ENCODE measurements at regions not wholly inside any gene's neighbourhood (a gene's known extent, or its start where the extent isn't known, plus 50 kb on each side); places are given as distances from the start of the nearest gene placed in this dataset.

DNA sequence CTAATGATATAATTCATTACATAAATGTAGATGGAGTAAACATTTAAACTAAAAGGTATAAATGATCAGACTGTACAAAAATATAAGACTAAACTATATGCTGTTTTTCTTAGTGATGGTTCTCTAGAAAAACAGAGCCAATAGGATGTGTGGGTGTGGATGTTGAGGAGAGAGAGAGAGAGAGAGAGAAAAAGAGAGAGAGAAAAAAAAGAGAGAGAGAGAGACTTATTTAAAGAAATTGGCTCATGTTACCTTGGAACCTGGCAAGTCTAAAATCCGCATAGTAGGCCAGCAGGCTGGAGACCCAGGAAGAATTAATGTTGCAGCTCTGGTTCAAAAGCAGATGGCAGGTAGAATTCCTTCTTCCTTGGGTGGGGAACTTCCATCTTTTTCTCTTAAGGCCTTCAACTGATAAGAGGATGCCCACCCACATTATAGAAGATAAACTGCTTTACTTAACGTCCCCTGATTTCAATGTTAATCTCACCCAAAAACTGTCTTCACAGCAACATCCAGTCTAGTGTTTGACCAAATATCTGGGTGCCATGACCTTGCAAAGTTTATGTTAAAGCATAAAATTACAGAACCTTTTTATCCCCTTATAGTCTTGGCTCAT lies 74.3 kb upstream of the KCNJ15 start:
- ChIA-PET POLR2A (no interaction called here), CTCF (no interaction called here)
- no peaks in the 10 kb centered on the region for H3K36me3 ChIP-seq (ENCODE audit: control insufficient read depth in 2 of 2, insufficient read depth in 1 of 2, low read length in 2 of 2)
- TF ChIP-seq ZNF239 (tag by site-specific recombination; IDR thresholded peaks at IDR 0.05) (no peak), ZNF114 (tag by site-specific recombination; IDR thresholded peaks at IDR 0.05) (no peak), ZNF10 (tag by site-specific recombination; IDR thresholded peaks at IDR 0.05) (peak; percentile 78), ZFP37 (tag by site-specific recombination; IDR thresholded peaks at IDR 0.05) (no peak), HOXD13 (CRISPR knock-in tag; IDR thresholded peaks at IDR 0.05; ENCODE audit: borderline replicate concordance) (no peak), ZNF707 (tag by site-specific recombination; IDR thresholded peaks at IDR 0.05) (no peak), TCF7L2 (IDR thresholded peaks at IDR 0.05; ENCODE audit: borderline replicate concordance, low read depth, low read length) (no peak), ZNF843 (tag by site-specific recombination; IDR thresholded peaks at IDR 0.05) (no peak), ZSCAN16 (tag by site-specific recombination; IDR thresholded peaks at IDR 0.05) (no peak), ZBTB20 (tag by site-specific recombination; IDR thresholded peaks at IDR 0.05) (no peak), ZNF354C (tag by site-specific recombination; IDR thresholded peaks at IDR 0.05; ENCODE audit: borderline replicate concordance, low read depth) (no peak), ZNF596 (tag by site-specific recombination; IDR thresholded peaks at IDR 0.05) (peak; percentile 90)
- TF ChIP-seq, protein P1, sequence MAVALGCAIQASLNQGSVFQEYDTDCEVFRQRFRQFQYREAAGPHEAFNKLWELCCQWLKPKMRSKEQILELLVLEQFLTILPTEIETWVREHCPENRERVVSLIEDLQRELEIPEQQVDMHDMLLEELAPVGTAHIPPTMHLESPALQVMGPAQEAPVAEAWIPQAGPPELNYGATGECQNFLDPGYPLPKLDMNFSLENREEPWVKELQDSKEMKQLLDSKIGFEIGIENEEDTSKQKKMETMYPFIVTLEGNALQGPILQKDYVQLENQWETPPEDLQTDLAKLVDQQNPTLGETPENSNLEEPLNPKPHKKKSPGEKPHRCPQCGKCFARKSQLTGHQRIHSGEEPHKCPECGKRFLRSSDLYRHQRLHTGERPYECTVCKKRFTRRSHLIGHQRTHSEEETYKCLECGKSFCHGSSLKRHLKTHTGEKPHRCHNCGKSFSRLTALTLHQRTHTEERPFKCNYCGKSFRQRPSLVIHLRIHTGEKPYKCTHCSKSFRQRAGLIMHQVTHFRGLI (tag by site-specific recombination; IDR thresholded peaks at IDR 0.05) = no peak
- no peak overlapping the region for H3K4me3 ChIP-seq (ENCODE audit: low read depth, low read length)
- peaks cover 3% of the 10 kb centered on the region for H3K9me3 ChIP-seq (ENCODE audit: control insufficient read depth, insufficient read depth, low read depth, low read length)
- no peaks in the 10 kb centered on the region for H3K4me1 ChIP-seq (ENCODE audit: control insufficient read depth, insufficient read depth, low read length)
- no peak overlapping the region for H3K27ac ChIP-seq (ENCODE audit: extremely low read depth, low read depth, low read length)

DNA sequence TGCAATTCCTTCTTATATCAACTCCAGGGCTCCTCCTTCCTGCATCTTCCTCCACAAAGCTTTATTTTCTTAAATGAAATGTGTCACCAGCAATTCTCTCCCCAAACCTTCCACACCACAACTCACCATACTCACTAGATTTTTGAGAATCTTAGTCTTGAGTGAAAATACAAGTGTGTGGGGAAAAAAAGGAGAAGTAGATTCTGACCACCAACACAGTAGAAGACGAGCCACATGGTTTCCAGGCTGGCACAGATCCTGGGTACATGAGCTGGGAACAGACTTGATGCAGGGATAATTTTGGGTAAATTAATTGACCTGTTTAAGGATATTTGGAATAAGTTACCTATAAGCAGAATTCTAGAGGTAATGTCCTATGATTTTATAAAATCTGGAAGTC lies 72.8 kb upstream of the KCNJ15 start:
- ChIA-PET CTCF (no interaction called here), POLR2A (no interaction called here)
- no peaks in the 10 kb centered on the region for H3K36me3 ChIP-seq (ENCODE audit: control insufficient read depth in 2 of 2, insufficient read depth in 1 of 2, low read length in 2 of 2)
- H3K9me3 ChIP-seq (ENCODE audit: control insufficient read depth, insufficient read depth, low read depth, low read length) = peaks cover 3% of the 10 kb centered on the region; the same call in 1 of the 2 replicates
- TF ChIP-seq ZNF626 (tag by site-specific recombination; IDR thresholded peaks at IDR 0.05) = no peak
- no peak for TF ChIP-seq ZNF610 (tag by site-specific recombination; IDR thresholded peaks at IDR 0.05; ENCODE audit: borderline replicate concordance)
- no peak for TF ChIP-seq ZBTB8A (tag by site-specific recombination; IDR thresholded peaks at IDR 0.05)
- TF ChIP-seq, protein P2, sequence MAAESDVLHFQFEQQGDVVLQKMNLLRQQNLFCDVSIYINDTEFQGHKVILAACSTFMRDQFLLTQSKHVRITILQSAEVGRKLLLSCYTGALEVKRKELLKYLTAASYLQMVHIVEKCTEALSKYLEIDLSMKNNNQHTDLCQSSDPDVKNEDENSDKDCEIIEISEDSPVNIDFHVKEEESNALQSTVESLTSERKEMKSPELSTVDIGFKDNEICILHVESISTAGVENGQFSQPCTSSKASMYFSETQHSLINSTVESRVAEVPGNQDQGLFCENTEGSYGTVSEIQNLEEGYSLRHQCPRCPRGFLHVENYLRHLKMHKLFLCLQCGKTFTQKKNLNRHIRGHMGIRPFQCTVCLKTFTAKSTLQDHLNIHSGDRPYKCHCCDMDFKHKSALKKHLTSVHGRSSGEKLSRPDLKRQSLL (tag by site-specific recombination; IDR thresholded peaks at IDR 0.05) = no peak
- no peak for TF ChIP-seq ZNF654 (tag by site-specific recombination; IDR thresholded peaks at IDR 0.05; ENCODE audit: low read depth)
- TF ChIP-seq ZNF558 (tag by site-specific recombination; IDR thresholded peaks at IDR 0.05) = no peak
- TF ChIP-seq ZNF660 (tag by site-specific recombination; IDR thresholded peaks at IDR 0.05) = no peak
- no peak for TF ChIP-seq ZNF677 (tag by site-specific recombination; IDR thresholded peaks at IDR 0.05)
- no peak for TF ChIP-seq ZNF221 (tag by site-specific recombination; IDR thresholded peaks at IDR 0.05; ENCODE audit: borderline replicate concordance)
- no peak for TF ChIP-seq ZNF777 (tag by site-specific recombination; IDR thresholded peaks at IDR 0.05; ENCODE audit: borderline replicate concordance)
- no peak for TF ChIP-seq MYNN (tag by site-specific recombination; IDR thresholded peaks at IDR 0.05; ENCODE audit: borderline replicate concordance)
- TF ChIP-seq ZNF623 (tag by site-specific recombination; IDR thresholded peaks at IDR 0.05) = no peak
- TF ChIP-seq, protein P3, sequence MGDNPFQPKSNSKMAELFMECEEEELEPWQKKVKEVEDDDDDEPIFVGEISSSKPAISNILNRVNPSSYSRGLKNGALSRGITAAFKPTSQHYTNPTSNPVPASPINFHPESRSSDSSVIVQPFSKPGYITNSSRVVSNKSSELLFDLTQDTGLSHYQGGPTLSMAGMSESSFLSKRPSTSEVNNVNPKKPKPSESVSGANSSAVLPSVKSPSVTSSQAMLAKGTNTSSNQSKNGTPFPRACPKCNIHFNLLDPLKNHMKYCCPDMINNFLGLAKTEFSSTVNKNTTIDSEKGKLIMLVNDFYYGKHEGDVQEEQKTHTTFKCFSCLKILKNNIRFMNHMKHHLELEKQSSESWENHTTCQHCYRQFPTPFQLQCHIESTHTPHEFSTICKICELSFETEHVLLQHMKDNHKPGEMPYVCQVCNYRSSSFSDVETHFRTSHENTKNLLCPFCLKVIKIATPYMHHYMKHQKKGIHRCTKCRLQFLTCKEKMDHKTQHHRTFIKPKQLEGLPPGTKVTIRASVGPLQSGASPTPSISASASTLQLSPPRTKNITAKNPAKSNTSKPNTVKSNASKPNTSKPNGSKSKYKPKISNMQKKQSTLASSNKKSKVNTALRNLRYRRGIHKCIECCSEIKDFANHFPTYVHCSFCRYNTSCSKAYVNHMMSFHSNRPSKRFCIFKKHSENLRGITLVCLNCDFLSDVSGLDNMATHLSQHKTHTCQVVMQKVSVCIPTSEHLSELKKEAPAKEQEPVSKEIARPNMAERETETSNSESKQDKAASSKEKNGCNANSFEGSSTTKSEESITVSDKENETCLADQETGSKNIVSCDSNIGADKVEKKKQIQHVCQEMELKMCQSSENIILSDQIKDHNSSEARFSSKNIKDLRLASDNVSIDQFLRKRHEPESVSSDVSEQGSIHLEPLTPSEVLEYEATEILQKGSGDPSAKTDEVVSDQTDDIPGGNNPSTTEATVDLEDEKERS (tag by site-specific recombination; IDR thresholded peaks at IDR 0.05) = no peak
- TF ChIP-seq ZFP37 (tag by site-specific recombination; IDR thresholded peaks at IDR 0.05) = no peak
- no peak for TF ChIP-seq KLF9 (tag by site-specific recombination; IDR thresholded peaks at IDR 0.05; ENCODE audit: low read depth)
- TF ChIP-seq ZNF510 (tag by site-specific recombination; IDR thresholded peaks at IDR 0.05; ENCODE audit: insufficient replicate concordance) = no peak
- no peak for TF ChIP-seq ZNF76 (tag by site-specific recombination; IDR thresholded peaks at IDR 0.05; ENCODE audit: borderline replicate concordance, low read depth)
- TF ChIP-seq, protein P4, sequence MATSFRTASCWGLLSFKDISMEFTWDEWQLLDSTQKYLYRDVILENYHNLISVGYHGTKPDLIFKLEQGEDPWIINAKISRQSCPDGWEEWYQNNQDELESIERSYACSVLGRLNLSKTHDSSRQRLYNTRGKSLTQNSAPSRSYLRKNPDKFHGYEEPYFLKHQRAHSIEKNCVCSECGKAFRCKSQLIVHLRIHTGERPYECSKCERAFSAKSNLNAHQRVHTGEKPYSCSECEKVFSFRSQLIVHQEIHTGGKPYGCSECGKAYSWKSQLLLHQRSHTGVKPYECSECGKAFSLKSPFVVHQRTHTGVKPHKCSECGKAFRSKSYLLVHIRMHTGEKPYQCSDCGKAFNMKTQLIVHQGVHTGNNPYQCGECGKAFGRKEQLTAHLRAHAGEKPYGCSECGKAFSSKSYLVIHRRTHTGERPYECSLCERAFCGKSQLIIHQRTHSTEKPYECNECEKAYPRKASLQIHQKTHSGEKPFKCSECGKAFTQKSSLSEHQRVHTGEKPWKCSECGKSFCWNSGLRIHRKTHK (tag by site-specific recombination; IDR thresholded peaks at IDR 0.05) = no peak
- H3K27ac ChIP-seq (ENCODE audit: extremely low read depth, low read depth, low read length) = no peak overlapping the region
- H3K4me1 ChIP-seq (ENCODE audit: control insufficient read depth, insufficient read depth, low read length) = no peaks in the 10 kb centered on the region
- no peak overlapping the region for H3K4me3 ChIP-seq (ENCODE audit: low read depth, low read length)
